ENCODE measurements at regions not wholly inside any gene's neighbourhood (a gene's known extent, or its start where the extent isn't known, plus 50 kb on each side); places are given as distances from the start of the nearest gene placed in this dataset.

GRCh38 chr14:36465178-36465577 lies 54.9 kb downstream of the NKX2-1 start:
- no peak for DNase-seq
- no peak overlapping the region for H3K4me3 ChIP-seq (ENCODE audit: insufficient read depth, low read depth, low read length)
- no peaks in the 10 kb centered on the region for H3K27me3 ChIP-seq (ENCODE audit: control insufficient read depth, insufficient read depth, low read length)
- H3K36me3 ChIP-seq (replicated peaks; ENCODE audit: control insufficient read depth, insufficient read depth, low read length) = no peaks in the 10 kb centered on the region

GRCh38 chr14:36462890-36463289 lies 57.1 kb downstream of the NKX2-1 start:
- no peaks in the 10 kb centered on the region for H3K27me3 ChIP-seq (ENCODE audit: control insufficient read depth, insufficient read depth, low read length)
- no peak for DNase-seq
- H3K4me3 ChIP-seq (ENCODE audit: insufficient read depth, low read depth, low read length) = no peak overlapping the region
- no peaks in the 10 kb centered on the region for H3K36me3 ChIP-seq (replicated peaks; ENCODE audit: control insufficient read depth, insufficient read depth, low read length)

- Histone ChIP-seq H3K4me3 (ENCODE audit: insufficient read depth, low read depth, low read length) (no peak overlapping the region), H3K36me3 (replicated peaks; ENCODE audit: control insufficient read depth, insufficient read depth, low read length) (no peaks in the 10 kb centered on the region), H3K27me3 (ENCODE audit: control insufficient read depth, insufficient read depth, low read length) (no peaks in the 10 kb centered on the region)
- no peak for DNase-seq
These were observed 64.8 kb downstream of the NKX2-1 start for GRCh38 chr14:36455241-36455627.

- H3K36me3 ChIP-seq (replicated peaks; ENCODE audit: control insufficient read depth, insufficient read depth, low read length) = no peaks in the 10 kb centered on the region
- no peaks in the 10 kb centered on the region for H3K27me3 ChIP-seq (ENCODE audit: control insufficient read depth, insufficient read depth, low read length)
- H3K4me3 ChIP-seq (ENCODE audit: insufficient read depth, low read depth, low read length) = no peak overlapping the region
- no peak for DNase-seq
These were observed 65.3 kb downstream of the NKX2-1 start for GRCh38 chr14:36454599-36455240.

GRCh38 chr14:36452860-36453259 lies 67.2 kb downstream of the NKX2-1 start:
- Histone ChIP-seq H3K4me3 (ENCODE audit: insufficient read depth, low read depth, low read length) (no peak overlapping the region), H3K27me3 (ENCODE audit: control insufficient read depth, insufficient read depth, low read length) (no peaks in the 10 kb centered on the region), H3K36me3 (replicated peaks; ENCODE audit: control insufficient read depth, insufficient read depth, low read length) (no peaks in the 10 kb centered on the region)
- DNase-seq = no peak

DNA sequence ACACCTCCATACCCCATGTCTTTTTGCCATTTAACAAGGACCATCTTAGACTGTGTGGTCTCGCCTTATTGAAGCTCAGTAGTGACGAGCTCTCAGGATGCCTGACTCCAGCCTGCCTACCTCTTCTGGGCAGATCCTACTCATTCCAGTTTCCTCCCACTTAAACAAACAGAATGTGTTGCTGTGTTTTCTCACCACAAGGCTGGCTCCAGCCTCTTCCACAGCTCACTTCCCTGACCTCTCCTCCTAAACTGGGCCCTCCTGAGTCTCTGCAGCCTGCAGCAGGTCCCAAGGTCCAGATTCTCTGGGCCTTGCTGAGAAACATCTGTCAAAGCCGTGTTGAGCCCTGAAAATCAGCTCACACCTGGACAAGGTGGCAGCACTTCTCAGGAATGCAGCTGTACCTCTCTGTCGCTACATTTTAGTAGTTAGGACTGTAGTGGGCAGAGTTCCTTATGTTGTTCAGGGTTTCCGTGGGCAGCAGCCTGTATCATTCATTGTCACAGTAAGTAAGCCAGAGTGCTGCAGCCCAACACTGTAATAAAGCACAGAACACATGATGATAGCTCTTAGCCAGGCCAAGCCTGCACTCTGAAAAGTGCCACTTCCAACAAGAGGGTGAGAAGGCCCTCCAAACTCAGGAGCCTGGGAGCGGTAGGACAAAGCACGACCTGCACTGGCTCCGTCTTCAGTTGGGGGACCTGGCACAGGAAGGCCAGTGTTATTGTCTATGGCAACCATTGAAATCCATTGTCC lies 68.5 kb downstream of the NKX2-1 start:
- Histone ChIP-seq H3K4me3 (ENCODE audit: insufficient read depth, low read depth, low read length) (no peak overlapping the region), H3K36me3 (replicated peaks; ENCODE audit: control insufficient read depth, insufficient read depth, low read length) (no peaks in the 10 kb centered on the region), H3K27me3 (ENCODE audit: control insufficient read depth, insufficient read depth, low read length) (peaks cover under 1% of the 10 kb centered on the region; the same call in 1 of the 2 replicates)
- DNase-seq = no peak

DNA sequence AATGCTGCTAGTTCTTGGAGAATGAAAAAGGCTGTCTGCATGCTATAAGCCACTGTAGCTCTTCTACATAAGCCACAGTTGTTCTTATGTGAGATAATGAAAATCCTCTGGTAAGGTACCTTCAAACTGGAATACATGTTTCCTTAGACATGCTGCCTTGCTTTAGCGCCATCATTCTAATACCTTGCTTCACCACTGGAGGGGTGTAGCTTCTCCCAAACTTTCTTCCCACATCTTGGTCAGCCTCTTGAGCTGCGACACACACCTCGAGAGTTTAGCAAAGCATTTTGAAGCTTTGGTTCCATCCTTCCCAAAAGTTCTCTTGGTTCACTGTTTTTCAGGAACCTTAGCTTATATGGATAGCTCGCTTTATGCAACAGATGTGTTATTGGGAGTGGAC lies 69.5 kb downstream of the NKX2-1 start:
- Histone ChIP-seq H3K27me3 (ENCODE audit: control insufficient read depth, insufficient read depth, low read length) (peaks cover 3% of the 10 kb centered on the region; the same call in 1 of the 2 replicates), H3K4me3 (ENCODE audit: insufficient read depth, low read depth, low read length) (no peak overlapping the region)

GRCh38 chr14:36449903-36450302 lies 70.1 kb downstream of the NKX2-1 start:
- Histone ChIP-seq H3K36me3 (replicated peaks; ENCODE audit: control insufficient read depth, insufficient read depth, low read length) (no peaks in the 10 kb centered on the region), H3K27me3 (ENCODE audit: control insufficient read depth, insufficient read depth, low read length) (peaks cover 3% of the 10 kb centered on the region; the same call in 1 of the 2 replicates), H3K4me3 (ENCODE audit: insufficient read depth, low read depth, low read length) (no peak overlapping the region)
- no peak for DNase-seq

More for the DNA sequence above, 69.5 kb downstream of the NKX2-1 start:
- DNase-seq = peak; percentile 26
- H3K36me3 ChIP-seq (replicated peaks; ENCODE audit: control insufficient read depth, insufficient read depth, low read length) = no peaks in the 10 kb centered on the region

DNA sequence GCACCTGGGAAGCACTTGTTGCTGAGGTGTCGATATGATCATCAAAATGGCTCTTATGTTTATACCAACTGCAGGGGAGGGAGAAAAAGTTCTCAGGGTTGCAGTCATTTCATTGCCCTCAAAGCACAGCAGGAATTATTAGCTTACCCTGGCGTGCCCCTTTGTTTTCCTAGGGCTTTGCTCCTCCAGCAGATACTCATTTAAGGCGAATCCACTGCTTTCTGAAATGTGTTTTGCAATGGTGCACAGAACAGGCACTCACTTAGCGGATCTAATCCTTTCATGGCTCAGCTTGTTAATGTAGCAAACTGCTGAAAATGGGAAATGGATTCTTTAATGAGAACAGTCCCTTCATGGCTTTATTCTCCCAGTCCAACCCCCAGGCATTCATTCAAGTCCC lies 76.7 kb downstream of the NKX2-1 start:
- H3K36me3 ChIP-seq (replicated peaks; ENCODE audit: control insufficient read depth, insufficient read depth, low read length) = no peaks in the 10 kb centered on the region
- peaks cover 4% of the 10 kb centered on the region; the same call in 1 of the 2 replicates for H3K27me3 ChIP-seq (ENCODE audit: control insufficient read depth, insufficient read depth, low read length)
- no peak overlapping the region for H3K4me3 ChIP-seq (ENCODE audit: insufficient read depth, low read depth, low read length)
- DNase-seq = peak; percentile 8

DNA sequence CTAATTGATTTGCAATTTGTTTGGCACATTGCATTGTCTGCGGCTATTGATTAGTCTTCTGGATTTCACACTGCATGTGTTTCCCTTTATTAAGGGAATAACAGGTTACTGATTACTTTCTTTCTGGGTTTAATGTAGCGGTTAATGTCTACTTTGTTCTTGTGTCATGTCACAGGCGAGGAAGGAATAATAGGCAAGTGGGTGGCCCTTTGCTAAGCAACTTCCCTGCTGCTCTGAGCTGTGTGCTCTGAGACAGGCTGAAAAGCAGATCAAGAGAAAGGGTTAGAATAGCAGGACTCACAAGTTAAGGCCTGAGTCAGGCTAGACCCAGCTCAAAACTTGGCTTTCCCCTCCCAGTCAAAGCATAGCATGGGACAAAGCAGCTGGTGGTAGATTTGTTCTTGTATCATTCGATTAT lies 77.2 kb downstream of the NKX2-1 start:
- Histone ChIP-seq H3K4me3 (ENCODE audit: insufficient read depth, low read depth, low read length) (no peak overlapping the region), H3K27me3 (ENCODE audit: control insufficient read depth, insufficient read depth, low read length) (peaks cover 4% of the 10 kb centered on the region; the same call in 1 of the 2 replicates), H3K36me3 (replicated peaks; ENCODE audit: control insufficient read depth, insufficient read depth, low read length) (no peaks in the 10 kb centered on the region)
- peak; percentile 53 for DNase-seq

- Histone ChIP-seq H3K4me3 (ENCODE audit: insufficient read depth, low read depth, low read length) (no peak overlapping the region), H3K27me3 (ENCODE audit: control insufficient read depth, insufficient read depth, low read length) (peaks cover 2% of the 10 kb centered on the region; the same call in 1 of the 2 replicates), H3K36me3 (replicated peaks; ENCODE audit: control insufficient read depth, insufficient read depth, low read length) (no peaks in the 10 kb centered on the region)
- peak; percentile 37 for DNase-seq
These were observed 78.7 kb downstream of the NKX2-1 start for GRCh38 chr14:36441283-36441682.

DNA sequence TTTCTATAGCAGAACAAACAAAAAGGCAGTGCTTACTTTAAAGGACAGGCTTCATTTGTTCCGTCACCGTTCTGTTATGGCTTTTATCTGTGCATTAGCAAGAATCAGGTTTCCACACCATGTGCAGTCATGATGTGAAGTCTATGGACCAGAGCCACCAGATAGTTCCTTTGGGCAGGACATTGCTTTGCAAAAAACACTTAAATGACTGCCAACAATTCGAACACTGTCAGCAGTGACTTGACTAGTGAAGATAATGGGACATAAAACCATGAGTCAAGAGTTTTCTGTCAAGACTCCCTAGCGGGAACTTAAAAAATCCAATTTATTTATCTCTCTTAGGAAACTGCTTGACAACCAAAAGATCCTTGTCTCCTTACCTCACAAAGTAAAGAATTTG lies 80.3 kb downstream of the NKX2-1 start:
- Histone ChIP-seq H3K27me3 (ENCODE audit: control insufficient read depth, insufficient read depth, low read length) (peaks cover 1% of the 10 kb centered on the region; the same call in 1 of the 2 replicates), H3K36me3 (replicated peaks; ENCODE audit: control insufficient read depth, insufficient read depth, low read length) (no peaks in the 10 kb centered on the region), H3K4me3 (ENCODE audit: insufficient read depth, low read depth, low read length) (no peak overlapping the region)
- DNase-seq = no peak

DNA sequence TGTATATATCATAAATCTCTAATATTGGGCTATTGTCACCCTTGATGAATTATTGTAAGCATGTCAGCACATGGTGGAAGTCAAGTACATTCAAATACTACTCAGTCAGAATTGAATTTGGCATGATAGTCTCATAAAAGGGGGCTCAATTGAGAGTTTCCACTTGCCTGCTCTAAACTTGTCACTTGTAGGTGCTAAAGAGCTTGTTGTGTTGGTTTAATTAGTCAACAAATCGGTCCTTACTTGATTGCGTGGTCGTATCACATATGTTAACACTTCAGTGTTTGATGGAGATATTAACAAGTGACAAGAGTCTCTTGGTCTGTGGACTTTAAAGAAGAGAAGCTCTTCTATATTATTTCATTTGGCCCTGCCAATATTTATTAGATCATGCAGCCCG lies 81.1 kb downstream of the NKX2-1 start:
- no peak for DNase-seq
- peaks cover 1% of the 10 kb centered on the region; the same call in 1 of the 2 replicates for H3K27me3 ChIP-seq (ENCODE audit: control insufficient read depth, insufficient read depth, low read length)
- no peaks in the 10 kb centered on the region for H3K36me3 ChIP-seq (replicated peaks; ENCODE audit: control insufficient read depth, insufficient read depth, low read length)
- no peak overlapping the region for H3K4me3 ChIP-seq (ENCODE audit: insufficient read depth, low read depth, low read length)

- H3K36me3 ChIP-seq (replicated peaks; ENCODE audit: control insufficient read depth, insufficient read depth, low read length) = no peaks in the 10 kb centered on the region
- DNase-seq = no peak
- H3K27me3 ChIP-seq (ENCODE audit: control insufficient read depth, insufficient read depth, low read length) = no peaks in the 10 kb centered on the region
- H3K4me3 ChIP-seq (ENCODE audit: insufficient read depth, low read depth, low read length) = no peak overlapping the region
These were observed 89.4 kb downstream of the NKX2-1 start for GRCh38 chr14:36430662-36431084.

DNA sequence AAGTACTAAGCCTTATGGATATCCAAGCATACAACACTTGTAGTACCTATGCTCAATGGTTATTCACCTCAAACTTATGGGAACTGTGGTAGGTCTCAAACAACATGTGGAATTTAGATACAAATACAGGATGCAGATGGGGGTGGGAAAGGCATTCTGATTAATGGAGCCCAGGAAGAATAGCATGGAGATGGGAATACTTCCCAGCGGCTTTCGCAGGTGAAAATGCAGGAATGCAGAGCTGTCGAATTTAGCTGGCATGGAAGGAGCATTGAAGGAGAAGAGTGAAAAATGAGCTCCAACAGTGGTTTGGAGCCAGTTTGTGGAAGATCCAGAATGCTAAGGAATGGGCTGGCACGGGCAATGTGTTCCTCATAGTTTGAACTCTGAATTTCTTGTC lies 89.9 kb downstream of the NKX2-1 start:
- Histone ChIP-seq H3K36me3 (replicated peaks; ENCODE audit: control insufficient read depth, insufficient read depth, low read length) (no peaks in the 10 kb centered on the region), H3K4me3 (ENCODE audit: insufficient read depth, low read depth, low read length) (no peak overlapping the region), H3K27me3 (ENCODE audit: control insufficient read depth, insufficient read depth, low read length) (no peaks in the 10 kb centered on the region)
- DNase-seq = peak; percentile 16

All from H7 (cell line).